ENCODE measurements at regions not wholly inside any gene's neighbourhood (a gene's known extent, or its start where the extent isn't known, plus 50 kb on each side); places are given as distances from the start of the nearest gene placed in this dataset.

DNA sequence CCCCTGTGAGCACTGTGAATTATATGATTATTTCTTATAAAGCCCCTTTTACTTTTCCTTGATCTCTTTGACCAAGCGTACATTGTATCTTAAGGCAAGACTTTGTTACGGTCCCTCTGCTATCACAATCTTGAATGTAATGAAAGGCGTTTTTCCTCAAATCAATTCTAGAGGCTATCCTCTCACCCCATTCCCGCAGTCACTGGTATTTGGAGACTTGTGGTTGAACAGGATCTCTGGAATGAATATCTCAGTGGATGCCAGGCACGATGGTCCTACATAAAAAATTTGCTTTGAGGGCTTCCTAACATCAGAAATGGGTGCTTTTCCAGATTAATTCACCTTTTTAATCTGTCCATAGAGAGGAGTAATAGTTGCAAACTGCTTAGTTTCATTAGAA, 151.4 kb upstream of the PAPPA start:
- no peak overlapping the region for H3K4me3 ChIP-seq (replicated peaks in 1 of 3; ENCODE audit: insufficient read depth in 1 of 3, low read depth in 2 of 3, low read length in 3 of 3)
- intact Hi-C loops (cut with micrococcal nuclease; ENCODE audit: unreplicated experiment), result loop anchor here (5.0 kb wide), 1 partner anchor 60 kb away; no protein-coding TSS in a partner anchor
- H3K79me2 ChIP-seq (ENCODE audit: insufficient read depth, low read length), result no peaks in the 10 kb centered on the region
- BruUV-seq (replicated peaks), result no TSS peak
- H3K9ac ChIP-seq (ENCODE audit: insufficient read depth, low read depth, low read length), result no peak overlapping the region
- ATAC-seq (no peak), FAIRE-seq (no peak), DNase-seq (ENCODE audit: low spot score) (no peak)
- no peaks in the 10 kb centered on the region for H3K9me3 ChIP-seq (ENCODE audit: low read length)
- H3K4me2 ChIP-seq (ENCODE audit: low read depth, low read length), result no peak overlapping the region
- in situ Hi-C loops (cut with HindIII; ENCODE audit: extremely low pct_ligation_motif_present, low pct_unique_long_range_greater_than_20kb), result no loop called here
- no peak overlapping the region for H2AFZ ChIP-seq (ENCODE audit: low read length)
- TF ChIP-seq SETDB1 (CRISPR knock-in tag; IDR thresholded peaks at IDR 0.05; ENCODE audit: borderline replicate concordance), result no peak
- TF ChIP-seq ZBTB1 (CRISPR knock-in tag; IDR thresholded peaks at IDR 0.05; ENCODE audit: borderline replicate concordance), result no peak
- TF ChIP-seq ZNF674 (CRISPR knock-in tag; IDR thresholded peaks at IDR 0.05; ENCODE audit: low read depth), result no peak
- TF ChIP-seq SRF (IDR thresholded peaks at IDR 0.05; ENCODE audit: low read depth, low read length), result no peak
- no peak for TF ChIP-seq TEAD3 (CRISPR knock-in tag; optimal IDR thresholded peaks at IDR 0.05; ENCODE audit: borderline replicate concordance)
- H4K20me1 ChIP-seq (ENCODE audit: insufficient read depth, low read length), result no peaks in the 10 kb centered on the region
- ChIA-PET POLR2A (no interaction called here), CTCF (ENCODE audit: low intra/inter-chr PET ratio, low total read pairs) (no interaction called here)
- H3K27ac ChIP-seq (ENCODE audit: extremely low read length, insufficient read depth, low read length), result no peak overlapping the region
- 59% methylated on average over 5 of the region's 5 CpGs for WGBS (ENCODE audit: low lambda C conversion rate)
- H3K4me1 ChIP-seq (ENCODE audit: insufficient read depth, low read length), result no peaks in the 10 kb centered on the region
- H3K36me3 ChIP-seq (replicated peaks in 1 of 2; ENCODE audit: control insufficient read depth in 1 of 2, insufficient read depth in 2 of 2, low read length in 2 of 2), result no peaks in the 10 kb centered on the region
- no peaks in the 10 kb centered on the region for H3K27me3 ChIP-seq (ENCODE audit: control insufficient read depth in 1 of 2, insufficient read depth in 2 of 2, low read length in 2 of 2)

DNA sequence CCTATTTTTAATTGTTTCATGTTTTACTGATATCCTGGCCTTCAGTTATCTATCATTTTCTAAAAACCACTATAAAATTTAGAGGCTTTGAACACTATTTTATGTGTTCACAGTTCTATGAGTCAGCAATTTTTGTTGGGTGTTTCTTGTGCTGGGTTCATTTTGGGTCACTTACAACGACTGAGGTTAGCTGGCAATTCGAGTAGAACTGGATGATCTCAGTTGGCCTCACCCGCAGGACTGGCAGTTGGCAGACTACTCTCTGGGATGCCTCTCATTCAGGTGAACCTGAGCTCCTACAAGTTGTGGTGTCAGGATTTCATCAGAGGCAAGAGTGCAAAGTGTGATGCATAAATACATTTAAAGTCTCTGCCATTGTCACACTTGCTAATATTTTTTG, 151.0 kb upstream of the PAPPA start:
- no peaks in the 10 kb centered on the region for H3K79me2 ChIP-seq (ENCODE audit: insufficient read depth, low read length)
- WGBS (ENCODE audit: low lambda C conversion rate), result 33% methylated on average over 3 of the region's 3 CpGs
- no peak overlapping the region for H2AFZ ChIP-seq (ENCODE audit: low read length)
- no TSS peak for BruUV-seq (replicated peaks)
- in situ Hi-C loops (cut with HindIII; ENCODE audit: extremely low pct_ligation_motif_present, low pct_unique_long_range_greater_than_20kb) (no loop called here), intact Hi-C loops (cut with micrococcal nuclease; ENCODE audit: unreplicated experiment) (loop anchor here (5.0 kb wide), 1 partner anchor 60 kb away; no protein-coding TSS in a partner anchor)
- no peak overlapping the region for H3K4me2 ChIP-seq (ENCODE audit: low read depth, low read length)
- FAIRE-seq, result no peak
- DNase-seq (ENCODE audit: low spot score), result no peak
- H3K9me3 ChIP-seq (ENCODE audit: low read length), result no peaks in the 10 kb centered on the region
- TF ChIP-seq MAFF (IDR thresholded peaks at IDR 0.05; ENCODE audit: low read depth, low read length) (peak; percentile 77), NFE2L2 (IDR thresholded peaks at IDR 0.05; ENCODE audit: low read length) (peak; percentile 53; the same call in 1 of the 2 replicates), ZFP36L1 (CRISPR knock-in tag; IDR thresholded peaks at IDR 0.05) (no peak), MAFK (conservative IDR thresholded peaks at IDR 0.05 in 1 of 2, IDR thresholded peaks at IDR 0.05 in 1 of 2; ENCODE audit: low read length in 2 of 2) (peak; percentile 73 to 88), KDM3A (CRISPR knock-in tag; IDR thresholded peaks at IDR 0.05; ENCODE audit: low read depth) (no peak)
- no peaks in the 10 kb centered on the region for H3K27me3 ChIP-seq (ENCODE audit: control insufficient read depth in 1 of 2, insufficient read depth in 2 of 2, low read length in 2 of 2)
- POLR2A ChIA-PET, result no interaction called here
- no peaks in the 10 kb centered on the region for H4K20me1 ChIP-seq (ENCODE audit: insufficient read depth, low read length)
- H3K4me3 ChIP-seq (replicated peaks in 1 of 3; ENCODE audit: insufficient read depth in 1 of 3, low read depth in 2 of 3, low read length in 3 of 3), result no peak overlapping the region
- H3K27ac ChIP-seq (ENCODE audit: extremely low read length, insufficient read depth, low read length), result no peak overlapping the region
- CTCF ChIA-PET (ENCODE audit: low intra/inter-chr PET ratio, low total read pairs), result no interaction called here
- H3K4me1 ChIP-seq (ENCODE audit: insufficient read depth, low read length), result no peaks in the 10 kb centered on the region
- no peaks in the 10 kb centered on the region for H3K36me3 ChIP-seq (replicated peaks in 1 of 2; ENCODE audit: control insufficient read depth in 1 of 2, insufficient read depth in 2 of 2, low read length in 2 of 2)
- ATAC-seq, result no peak
- H3K9ac ChIP-seq (ENCODE audit: insufficient read depth, low read depth, low read length), result no peak overlapping the region
